ENCODE measurements at regions not wholly inside any gene's neighbourhood (a gene's known extent, or its start where the extent isn't known, plus 50 kb on each side); places are given as distances from the start of the nearest gene placed in this dataset.

DNA sequence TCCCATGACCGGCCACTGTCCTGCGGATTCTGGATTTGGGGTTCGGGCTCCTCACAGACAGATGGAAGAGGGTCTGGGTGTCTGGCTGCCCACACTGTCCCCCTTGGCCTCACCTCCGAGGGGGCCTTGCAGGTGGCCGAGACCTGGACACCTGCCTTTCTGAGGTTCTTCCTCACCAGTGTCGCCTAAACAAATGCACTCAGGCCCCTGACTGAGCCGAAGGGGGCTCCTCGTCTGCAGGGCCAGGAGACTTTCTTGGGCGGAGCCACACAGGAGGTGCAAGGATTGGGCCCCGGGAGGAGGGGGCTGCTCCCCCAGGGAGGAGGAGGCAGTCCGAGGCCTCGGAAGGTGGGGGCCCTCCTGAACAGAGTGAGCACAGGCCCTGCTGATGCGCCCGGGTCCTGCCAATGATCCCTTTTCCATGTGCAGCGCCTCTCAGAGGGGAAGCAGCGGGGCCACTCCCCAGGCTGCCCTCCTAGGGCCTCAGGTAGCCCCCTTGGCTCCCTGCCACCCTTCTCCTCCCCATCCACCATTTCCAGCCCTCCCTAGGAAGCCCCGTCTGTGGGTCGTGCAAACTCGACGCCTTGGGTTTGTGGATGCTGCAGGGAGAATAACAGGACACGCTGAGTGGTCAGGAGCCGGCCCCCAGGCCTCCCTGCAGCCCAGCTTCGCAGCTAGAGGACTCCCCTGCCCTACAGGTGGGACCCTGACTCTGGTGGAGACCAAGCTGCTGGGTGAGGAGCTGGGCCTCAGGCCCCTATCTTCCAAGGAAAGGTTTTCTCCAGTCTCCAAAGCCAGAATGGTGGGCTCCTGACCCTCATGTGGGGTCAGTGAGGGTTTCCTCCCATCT lies 63.4 kb upstream of the ZNF469 start:
- no peak for DNase-seq (ENCODE audit: low read depth)

DNA sequence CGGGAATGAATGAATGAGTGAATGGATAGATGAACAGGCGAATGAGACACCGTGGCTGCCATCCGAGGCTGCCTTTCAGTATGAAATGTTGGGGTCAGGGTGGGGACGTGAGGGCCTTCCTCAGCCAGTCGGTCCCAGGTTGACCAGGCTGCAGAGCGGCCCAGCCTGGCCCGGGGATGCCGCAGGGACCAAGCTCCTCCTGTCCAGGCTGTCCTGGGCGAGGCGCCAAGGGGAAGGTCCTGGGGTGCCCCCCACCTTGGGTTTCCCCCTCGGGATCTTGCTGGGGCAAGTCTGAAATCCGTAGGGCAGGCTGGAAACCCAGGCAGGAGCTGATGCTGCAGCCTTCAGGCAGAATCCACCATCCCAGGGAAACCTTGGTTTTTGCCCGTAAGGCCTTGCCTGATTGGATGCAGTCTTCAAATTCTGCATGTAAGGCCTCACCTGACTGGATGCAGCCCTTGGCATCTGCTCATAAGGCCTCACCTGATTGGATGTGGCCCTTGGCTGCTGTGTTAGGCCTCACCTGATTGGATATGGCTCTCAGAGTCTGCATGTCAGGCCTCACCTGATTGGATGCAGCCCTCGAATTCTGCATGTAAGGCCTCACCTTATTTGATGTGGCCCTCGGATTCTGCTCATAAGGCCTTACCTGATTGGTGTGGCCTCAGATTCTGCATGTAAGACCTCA lies 61.7 kb upstream of the ZNF469 start:
- no peak for DNase-seq (ENCODE audit: low read depth)

DNA sequence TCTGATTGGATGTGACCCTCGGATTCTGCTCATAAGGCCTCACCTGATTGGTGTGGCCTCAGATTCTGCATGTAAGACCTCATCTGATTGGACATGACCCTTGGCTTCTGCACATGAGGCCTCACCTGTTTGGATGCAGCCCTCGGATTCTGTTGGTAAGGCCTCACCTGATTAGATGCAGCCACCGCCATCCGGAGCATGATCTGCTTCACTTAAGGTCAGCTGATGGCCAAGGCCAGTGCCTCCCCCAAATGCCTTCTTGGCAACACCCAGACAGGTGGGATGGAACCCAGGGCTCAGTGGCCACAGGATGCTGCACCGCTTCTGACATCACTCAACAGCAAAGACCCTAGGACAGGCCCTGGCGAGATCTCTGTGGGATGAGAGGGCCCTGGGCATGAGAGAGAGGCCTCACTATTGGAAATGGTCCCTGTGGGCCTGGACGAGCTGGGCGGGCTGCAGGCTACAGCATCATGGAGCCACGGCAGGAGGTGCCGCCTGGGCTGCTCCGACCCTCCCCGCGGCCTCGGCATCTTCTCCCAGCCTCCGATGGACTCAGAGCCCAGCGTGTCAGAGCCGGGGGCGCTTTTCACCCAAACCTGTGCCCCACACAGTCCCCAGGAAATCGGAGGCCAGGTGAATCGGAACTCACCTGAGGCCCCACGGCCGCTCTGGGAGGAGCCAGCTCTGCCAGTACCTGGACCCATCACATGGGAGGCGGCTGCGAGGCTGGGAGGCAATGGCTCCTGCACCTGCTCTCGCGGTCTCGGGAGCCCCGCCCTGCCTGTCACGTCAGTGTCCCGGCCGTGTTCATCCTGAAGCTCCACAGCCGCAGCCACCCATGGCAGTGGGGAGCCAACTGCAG lies 60.9 kb upstream of the ZNF469 start:
- DNase-seq (ENCODE audit: low read depth) = no peak

DNA sequence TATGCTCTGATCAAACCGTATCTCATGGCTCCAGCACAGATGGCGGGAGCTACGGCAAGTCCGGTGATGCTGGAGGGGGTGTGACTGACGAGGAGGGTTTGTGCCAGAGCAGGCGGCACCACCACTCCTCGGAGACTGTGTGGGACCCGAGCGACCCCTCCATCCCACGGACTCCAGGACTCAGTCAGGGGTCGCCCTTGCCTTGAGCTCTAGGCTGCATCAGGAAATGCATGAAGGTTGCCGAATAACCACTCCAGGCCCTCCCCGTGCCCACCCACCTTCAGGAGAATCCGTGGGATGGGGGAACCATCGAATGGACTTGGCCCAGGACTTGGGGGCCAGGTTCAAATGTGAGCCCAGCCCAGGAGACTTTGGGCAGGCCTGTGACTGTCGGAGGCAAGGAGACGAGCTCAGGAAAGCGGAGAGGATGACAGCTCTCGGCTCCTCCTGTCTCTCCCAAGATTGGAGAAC lies 60.2 kb upstream of the ZNF469 start:
- DNase-seq (ENCODE audit: low read depth) = no peak

DNA sequence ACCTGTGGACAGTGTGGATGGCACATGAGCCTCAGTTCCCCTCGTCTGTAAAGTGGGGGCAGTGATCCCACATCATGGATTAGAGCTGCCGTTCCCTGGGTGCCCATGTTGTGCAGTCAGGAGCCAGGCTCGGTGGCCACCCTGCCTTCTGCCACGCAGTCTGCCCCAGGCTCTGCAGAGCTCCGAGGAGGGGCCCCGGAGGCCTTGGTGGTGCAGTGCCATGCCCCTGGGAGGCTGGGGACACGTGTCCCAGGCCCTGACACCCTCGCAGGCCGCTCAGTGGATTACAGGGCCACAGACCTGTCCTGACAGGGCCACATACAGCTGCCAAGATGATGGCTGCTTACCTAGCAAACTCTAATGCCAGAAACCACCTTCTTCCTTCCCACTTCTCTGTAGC lies 59.7 kb upstream of the ZNF469 start:
- DNase-seq (ENCODE audit: low read depth) = no peak

DNA sequence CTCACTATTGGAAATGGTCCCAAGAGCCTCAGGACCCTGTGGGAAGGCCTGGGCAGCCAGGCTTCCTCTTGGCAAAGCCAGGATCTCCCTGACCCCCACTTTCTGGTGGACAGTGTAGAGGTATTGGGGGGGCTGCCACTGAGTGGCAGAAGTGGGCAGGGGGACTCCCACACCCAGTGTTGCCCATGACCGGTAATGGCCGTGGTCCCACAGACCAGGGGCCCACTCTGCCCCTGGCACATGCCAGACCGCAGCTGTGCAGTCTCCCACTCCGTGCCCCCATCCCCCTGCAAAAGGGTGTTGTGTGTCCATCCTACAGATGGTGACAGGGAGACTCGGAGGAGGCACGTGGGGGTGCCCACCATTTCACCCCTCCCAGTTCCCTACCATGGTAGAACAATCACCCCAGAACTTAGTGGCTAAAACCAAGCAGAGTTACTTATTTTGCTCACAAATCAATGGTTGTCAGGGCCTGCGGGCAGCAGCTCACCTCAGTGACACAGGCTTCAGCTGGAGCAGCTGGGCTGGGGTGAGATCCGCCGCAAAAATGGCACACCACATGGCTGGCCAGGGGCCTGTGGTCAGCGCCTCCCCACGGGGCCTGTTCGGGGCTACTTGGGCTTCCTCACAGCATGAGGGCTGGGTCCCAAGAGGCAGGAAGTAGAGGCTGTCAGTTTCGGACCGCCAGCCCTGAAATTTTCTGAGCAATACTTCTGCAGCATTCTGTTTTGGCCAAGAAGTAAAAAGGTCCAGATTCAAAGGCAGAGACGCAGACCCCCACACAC lies 59.0 kb upstream of the ZNF469 start:
- DNase-seq (ENCODE audit: low read depth) = no peak

DNA sequence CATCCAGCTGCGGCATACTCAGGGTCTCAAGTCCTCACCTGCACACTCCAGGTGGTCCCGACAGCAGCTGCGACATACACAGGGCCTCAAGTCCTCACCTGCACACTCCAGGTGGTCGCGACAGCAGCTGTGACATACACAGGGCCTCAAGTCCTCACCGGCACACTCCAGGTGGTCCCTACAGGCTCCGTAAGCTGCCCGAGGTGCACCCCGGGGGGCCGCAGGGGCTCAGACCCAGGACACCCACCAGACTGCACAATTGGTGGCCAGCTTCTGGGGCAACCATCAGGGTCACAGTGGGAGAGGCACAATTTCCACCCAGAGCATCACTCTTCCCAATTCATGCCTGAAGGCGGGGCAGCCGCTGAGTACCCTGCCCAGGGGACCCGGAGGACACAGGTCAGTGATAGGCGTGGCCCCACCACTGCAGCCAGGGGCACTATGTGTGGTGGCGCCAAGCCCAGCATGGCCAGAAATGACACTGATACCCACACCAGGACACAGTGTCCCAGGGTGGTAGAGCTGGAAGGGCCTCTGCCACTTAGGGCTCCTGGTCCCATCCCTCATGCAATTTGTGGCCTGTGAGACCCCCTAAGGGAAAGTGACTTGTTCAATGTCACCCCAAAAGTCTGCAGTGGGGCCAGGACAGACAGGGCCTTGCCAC lies 57.5 kb upstream of the ZNF469 start:
- no peak for DNase-seq (ENCODE audit: low read depth)

DNA sequence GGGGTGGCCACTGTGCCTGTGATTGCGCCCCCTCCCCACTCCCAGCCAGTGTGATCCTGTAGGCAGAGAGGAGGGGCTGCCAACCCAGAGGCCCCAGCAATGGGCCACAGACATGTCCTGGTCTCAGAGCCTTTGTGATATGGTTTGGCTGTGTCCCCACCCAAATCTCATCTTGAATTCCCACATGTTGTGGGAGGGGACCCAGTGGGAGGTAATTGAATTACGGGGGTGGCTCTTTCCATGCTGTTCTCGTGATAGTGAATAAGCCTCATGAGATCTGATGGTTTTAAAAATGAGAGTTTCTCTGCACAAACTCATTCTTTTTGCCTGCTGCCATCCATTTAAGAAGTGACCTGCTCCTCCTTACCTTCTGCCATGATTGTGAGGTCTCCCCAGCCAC lies 56.8 kb upstream of the ZNF469 start:
- DNase-seq (ENCODE audit: low read depth) = no peak

DNA sequence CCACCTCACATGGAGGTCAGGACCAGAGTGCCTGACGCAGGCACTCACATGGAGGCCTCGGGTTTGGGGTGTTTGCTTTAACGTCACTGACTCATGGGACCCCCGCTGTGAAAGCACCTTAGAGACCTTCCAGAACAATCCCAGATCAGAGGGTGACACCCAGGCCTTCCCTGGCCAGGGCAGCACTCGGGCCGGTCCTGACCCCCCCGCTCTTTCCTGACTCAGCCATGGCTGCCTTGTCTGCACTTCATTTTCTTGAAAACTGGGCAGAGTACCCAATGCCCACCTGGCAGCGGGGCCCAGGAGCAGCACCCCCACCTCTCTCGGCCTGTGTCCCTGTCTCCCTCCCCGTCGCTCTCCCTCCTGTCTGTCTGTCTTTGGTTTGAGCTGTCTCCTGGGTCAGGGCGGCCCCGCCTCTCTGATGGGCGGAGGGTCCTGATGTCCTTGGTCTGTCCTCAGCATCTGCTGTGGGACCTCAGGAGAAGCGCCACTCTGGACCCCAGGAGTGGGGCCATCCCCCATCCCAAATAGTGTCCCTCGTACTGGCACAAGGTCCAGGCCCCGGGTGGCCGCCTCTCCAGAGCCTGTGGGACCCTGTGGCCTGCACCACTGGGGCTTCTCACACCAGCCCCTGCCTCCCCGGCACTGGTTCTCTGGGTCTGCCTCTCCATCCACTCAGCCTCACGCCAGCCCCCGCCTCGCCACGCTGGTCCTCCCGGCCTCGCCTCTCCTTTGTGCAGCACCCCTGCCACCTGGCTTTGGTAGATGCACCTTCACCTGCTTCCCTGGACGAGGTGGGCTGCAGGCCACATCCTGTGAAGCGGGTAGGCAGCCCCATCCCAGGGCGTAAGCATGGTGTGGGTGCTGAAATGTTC lies 55.9 kb upstream of the ZNF469 start:
- no peak for DNase-seq (ENCODE audit: low read depth)

DNA sequence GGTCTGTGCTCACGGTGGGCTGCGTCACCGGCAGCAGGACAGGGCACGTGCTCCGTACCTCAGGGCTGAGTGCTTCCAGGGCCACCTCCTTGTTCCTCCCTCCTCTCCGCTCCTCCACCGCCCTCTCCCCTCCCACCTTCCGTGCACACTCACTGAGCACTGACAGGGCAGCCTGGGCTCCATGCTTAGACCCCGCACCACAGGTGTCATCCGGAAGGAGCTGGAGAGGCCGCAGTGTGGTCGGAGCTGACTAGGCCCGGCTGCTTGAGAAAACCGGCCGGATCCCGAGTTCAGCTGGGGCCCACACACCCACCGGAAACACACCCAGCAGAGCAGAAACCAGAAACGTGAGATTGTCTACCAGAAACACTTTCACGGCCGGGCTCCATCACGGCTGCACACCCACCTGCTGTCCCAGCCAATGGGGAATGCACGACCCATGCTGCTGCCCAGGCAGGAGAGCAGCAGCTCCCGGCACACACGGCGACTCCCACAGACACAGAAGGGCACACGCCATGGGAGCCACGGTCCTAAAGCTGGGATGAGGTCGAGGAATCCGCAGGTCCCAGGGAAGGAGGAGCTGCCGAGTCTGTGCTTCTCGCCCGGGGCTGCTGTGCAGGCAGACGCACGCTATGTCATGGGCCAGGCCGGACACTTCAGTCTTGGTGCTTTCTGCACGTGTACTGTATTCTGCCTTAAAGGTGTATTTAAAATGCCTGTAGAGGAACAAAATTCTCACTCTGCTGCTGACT lies 55.0 kb upstream of the ZNF469 start:
- DNase-seq (ENCODE audit: low read depth) = no peak

DNA sequence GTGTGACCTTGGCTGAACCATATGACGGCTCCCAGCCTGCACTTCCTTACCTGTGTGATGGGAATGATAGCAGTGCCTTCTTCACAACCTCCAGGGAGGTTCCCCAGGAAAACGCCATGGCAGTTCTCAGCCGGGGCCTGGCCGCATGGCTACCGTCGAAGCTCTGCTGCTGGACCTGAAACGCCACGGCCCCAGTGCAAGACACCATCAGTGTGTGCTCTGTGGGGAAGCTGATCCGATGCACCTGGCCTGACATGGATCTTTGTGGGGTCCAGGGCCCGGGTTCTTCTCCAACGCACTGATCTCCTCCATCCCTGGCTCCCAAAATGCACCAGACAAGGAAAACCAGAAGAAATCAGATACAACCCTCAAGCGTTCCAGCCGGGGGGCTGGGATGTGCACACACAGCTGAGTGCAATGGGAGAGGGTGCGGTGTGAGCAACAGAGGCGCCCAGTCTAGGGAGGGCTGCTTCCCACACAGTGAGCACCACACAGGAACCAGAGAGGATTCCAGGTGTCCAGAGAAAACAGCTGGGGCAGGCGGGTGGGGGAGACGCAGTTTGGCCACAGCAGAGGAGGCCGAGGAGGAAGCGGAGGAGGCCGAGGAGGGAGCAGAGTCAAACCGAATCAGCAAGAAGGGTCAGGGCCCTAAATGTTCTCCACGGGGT lies 54.3 kb upstream of the ZNF469 start:
- DNase-seq (ENCODE audit: low read depth) = no peak

DNA sequence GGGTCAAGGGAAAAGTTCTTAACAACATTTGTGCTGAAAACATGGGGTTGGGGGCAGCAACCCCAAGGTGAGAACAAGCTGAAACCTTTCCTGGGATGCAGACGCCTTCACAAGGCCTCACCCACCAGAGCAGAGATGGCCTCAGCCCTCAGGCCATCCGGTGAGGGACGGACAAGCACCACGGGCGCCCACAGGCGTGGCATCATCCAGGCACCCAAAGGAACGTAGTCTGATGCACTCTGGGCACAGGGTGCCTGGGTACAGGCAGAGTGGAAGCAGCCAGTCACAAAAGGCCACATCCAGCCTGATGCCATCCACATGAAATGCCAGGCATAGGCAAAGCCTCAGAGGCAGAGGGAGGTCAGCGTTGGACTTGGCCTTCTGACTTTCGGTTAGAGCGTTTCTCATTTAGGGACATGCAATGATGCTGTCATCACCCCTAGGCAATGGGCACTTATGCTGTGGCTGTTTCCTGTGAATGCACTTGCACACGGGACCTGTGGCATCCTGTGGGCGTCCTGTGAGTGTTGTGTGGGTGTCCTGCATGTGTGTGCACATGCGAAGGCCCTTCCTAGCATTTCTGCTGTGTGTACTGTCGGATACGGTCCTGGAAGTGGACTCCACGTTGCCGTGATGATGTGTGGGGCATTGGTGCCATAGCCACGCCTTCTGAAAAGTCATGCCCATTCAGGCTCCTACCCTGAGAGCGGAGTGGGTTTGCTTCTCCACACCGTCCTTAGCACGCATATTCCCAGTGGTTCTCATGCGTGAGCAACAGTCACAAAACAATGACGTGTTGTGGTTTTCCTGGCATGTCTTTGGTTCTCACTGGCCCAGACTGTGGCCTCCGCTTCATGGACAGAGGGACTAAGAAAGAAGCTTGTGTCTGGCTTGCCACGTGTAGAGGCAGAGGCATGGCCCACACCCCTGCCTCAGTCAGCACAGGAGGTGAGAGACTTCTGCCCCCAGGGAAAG lies 52.7 kb upstream of the ZNF469 start:
- no peak for DNase-seq (ENCODE audit: low read depth)

DNA sequence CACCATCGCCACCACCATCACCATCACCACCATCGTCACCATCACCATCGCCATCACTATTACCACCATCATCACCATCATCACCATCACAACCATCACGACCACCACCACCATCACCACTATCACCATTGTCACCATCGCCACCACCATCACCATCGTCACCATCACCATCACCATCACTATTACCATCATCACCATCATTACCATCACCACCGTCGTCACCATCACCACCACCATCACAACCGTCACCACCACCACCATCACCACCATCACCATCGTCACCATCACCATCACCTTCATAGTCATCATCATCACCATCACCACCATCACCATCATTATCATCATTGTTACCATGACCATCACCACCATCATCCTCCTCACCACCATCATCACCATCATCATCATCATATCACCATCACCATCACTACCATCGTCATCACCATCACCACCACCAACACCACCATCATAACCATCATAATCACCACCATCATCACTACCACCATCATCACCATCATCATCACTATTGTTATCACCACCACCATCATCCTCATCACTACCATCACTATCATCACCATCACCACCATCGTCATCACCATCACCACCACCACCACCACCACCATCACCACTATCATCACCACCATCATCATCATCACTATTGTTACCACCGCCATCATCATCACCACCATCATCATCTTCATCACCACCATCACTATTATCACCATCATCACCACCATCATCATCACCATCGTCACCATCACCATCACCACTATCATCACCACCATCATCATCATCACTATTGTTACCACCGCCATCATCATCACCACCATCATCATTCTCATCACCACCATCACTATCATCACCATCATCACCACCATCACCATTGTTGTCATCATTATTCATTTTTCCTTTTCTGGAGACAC lies 51.5 kb upstream of the ZNF469 start:
- DNase-seq (ENCODE audit: low read depth) = no peak

DNA sequence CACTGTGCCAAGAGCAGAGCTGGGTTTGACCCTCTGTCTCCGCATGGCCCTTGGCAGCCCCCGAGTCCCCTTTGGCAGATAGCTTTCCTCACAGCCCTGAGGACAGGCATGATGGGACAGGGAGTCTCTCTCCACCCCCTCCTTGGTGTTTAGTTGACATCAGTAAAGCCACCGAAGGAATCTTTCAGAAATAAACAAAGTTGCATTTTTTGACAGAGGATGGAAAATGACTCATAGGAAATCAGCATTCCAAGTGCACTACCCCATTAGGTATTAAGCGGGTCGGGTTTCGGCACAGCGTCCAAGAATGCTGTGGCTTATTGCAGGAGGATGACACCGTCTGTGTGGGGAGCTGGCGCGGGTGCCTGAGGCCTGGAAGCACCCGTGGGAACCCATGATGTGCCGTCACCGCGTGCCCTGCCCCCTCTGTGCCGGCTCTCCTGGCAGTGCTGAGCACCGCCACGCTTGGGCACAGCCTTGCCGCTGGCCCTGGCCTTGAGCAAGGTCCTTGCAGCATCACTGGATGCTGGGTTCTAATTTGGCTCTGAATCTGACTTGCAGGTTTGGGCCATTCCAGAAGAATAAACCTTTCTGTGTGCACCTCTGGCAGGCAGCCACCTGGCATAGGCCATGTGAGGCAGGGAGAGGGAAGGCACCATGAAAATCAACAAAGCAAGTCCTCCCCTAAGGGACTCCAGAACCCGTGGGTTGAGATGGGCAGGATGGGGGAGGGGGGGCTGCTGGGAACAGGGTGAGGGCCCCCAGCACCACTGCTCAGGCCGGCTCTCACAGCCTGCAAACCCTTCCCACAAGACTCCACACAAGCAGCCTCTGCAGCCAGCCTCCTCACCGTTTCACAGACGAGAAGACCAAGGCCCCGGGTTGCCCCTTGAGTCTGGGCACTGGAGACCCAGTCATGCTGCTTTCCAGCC lies 50.5 kb upstream of the ZNF469 start:
- no peak for DNase-seq (ENCODE audit: low read depth)

Data from CMK (cell line).